Thyroid gland (tissue), 4 donors: ENCODE measurements at regions not wholly inside any gene's neighbourhood (a gene's known extent, or its start where the extent isn't known, plus 50 kb on each side); places are given as distances from the start of the nearest gene placed in this dataset.

Experiments
- POLR2A ChIP-seq, 2 donors: fragments of 450-650 bp; IDR thresholded peaks; one replicate each; pipeline ENCODE4 v1.6.1; 2017; ENCODE audit warnings: antibody characterized with exemption in 2 of 2, mild to moderate bottlenecking in 2 of 2, moderate library complexity in 1 of 2
- TF ChIP-seq, protein P1 (sequence below), 6 experiments: fragments of 200-600 bp in 3 of 6; fragments of 450-650 bp in 3 of 6; sonication (generic) in 3 of 6; IDR thresholded peaks; one replicate each; pipeline ENCODE4 v1.5.1; 2016 to 2019; ENCODE audit warnings: antibody characterized with exemption in 6 of 6, mild to moderate bottlenecking in 2 of 6, inconsistent platforms in 1 of 6, moderate library complexity in 1 of 6

DNA sequence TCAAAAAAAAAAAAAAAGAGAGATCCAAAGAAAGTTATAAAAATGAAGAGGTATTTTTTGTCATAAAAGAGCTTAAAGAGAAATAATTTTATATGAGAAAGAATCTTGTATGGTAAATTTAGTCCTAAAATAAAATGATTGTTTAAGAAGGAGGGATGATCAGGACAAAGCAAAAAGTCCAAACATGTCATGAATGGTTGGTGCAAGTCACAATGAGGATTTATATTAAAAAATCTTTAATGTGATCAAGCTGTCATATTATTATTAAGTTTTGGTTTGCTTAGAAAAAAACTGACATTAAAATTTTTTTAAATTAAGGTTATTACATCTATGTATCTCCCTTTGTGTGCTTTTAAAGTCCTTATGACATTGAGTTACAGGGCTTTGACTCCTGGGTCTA is 220.4 kb downstream of the TMEM26 start:
- TF ChIP-seq, protein P1, sequence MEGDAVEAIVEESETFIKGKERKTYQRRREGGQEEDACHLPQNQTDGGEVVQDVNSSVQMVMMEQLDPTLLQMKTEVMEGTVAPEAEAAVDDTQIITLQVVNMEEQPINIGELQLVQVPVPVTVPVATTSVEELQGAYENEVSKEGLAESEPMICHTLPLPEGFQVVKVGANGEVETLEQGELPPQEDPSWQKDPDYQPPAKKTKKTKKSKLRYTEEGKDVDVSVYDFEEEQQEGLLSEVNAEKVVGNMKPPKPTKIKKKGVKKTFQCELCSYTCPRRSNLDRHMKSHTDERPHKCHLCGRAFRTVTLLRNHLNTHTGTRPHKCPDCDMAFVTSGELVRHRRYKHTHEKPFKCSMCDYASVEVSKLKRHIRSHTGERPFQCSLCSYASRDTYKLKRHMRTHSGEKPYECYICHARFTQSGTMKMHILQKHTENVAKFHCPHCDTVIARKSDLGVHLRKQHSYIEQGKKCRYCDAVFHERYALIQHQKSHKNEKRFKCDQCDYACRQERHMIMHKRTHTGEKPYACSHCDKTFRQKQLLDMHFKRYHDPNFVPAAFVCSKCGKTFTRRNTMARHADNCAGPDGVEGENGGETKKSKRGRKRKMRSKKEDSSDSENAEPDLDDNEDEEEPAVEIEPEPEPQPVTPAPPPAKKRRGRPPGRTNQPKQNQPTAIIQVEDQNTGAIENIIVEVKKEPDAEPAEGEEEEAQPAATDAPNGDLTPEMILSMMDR (IDR thresholded peaks at IDR 0.05), result no peak
- no peak for TF ChIP-seq POLR2A (IDR thresholded peaks at IDR 0.05)
